Thymus (tissue), 11 donors: ENCODE measurements at regions not wholly inside any gene's neighbourhood (a gene's known extent, or its start where the extent isn't known, plus 50 kb on each side); places are given as distances from the start of the nearest gene placed in this dataset.

Source experiments
- DNase-seq, 9 donors: peaks; one replicate each; pipeline ENCODE4 v3.0.0-alpha.2; 2013; ENCODE audit warnings: low spot score in 9 of 9, low read depth in 6 of 9, missing footprints in 1 of 9
- H3K27ac ChIP-seq, 2 donors: one replicate each; pipeline ENCODE4 v1.5.1; 2013; ENCODE audit warnings: control low read depth in 1 of 2, low read depth in 1 of 2, low read length in 1 of 2, mild to moderate bottlenecking in 1 of 2, moderate library complexity in 1 of 2
- H3K27me3 ChIP-seq, 2 donors: one replicate each; pipeline ENCODE4 v1.5.1; 2013; ENCODE audit warnings: low read length in 1 of 2; ENCODE audit not compliant: control insufficient read depth in 2 of 2, insufficient read depth in 1 of 2
- H3K36me3 ChIP-seq, 2 donors: one replicate each; pipeline ENCODE4 v1.5.1; 2013; ENCODE audit warnings: low read length in 1 of 2, mild to moderate bottlenecking in 1 of 2, moderate library complexity in 1 of 2; ENCODE audit not compliant: control insufficient read depth in 2 of 2, insufficient read depth in 2 of 2
- H3K4me1 ChIP-seq, 2 donors: one replicate each; pipeline ENCODE4 v1.5.1; 2013; ENCODE audit warnings: low read length in 2 of 2; ENCODE audit not compliant: control insufficient read depth in 2 of 2, insufficient read depth in 2 of 2
- H3K4me3 ChIP-seq, 2 donors: one replicate each; pipeline ENCODE4 v1.5.1; 2013; ENCODE audit warnings: low read length in 2 of 2, control low read depth in 1 of 2, mild to moderate bottlenecking in 1 of 2
- H3K9me3 ChIP-seq, 2 donors: one replicate each; pipeline ENCODE4 v1.5.1; 2013; ENCODE audit warnings: low read length in 1 of 2, mild to moderate bottlenecking in 1 of 2; ENCODE audit not compliant: control insufficient read depth in 2 of 2, insufficient read depth in 1 of 2
- WGBS: extraction: QIAGEN DNeasy Blood & Tissue Kit; methylation state at CpG from one replicate; pipeline ENCODE4 v1.1.7; 2013; 5-methylcytosine and 5-hydroxymethylcytosine counted together
- donor health status: healthy.

DNA sequence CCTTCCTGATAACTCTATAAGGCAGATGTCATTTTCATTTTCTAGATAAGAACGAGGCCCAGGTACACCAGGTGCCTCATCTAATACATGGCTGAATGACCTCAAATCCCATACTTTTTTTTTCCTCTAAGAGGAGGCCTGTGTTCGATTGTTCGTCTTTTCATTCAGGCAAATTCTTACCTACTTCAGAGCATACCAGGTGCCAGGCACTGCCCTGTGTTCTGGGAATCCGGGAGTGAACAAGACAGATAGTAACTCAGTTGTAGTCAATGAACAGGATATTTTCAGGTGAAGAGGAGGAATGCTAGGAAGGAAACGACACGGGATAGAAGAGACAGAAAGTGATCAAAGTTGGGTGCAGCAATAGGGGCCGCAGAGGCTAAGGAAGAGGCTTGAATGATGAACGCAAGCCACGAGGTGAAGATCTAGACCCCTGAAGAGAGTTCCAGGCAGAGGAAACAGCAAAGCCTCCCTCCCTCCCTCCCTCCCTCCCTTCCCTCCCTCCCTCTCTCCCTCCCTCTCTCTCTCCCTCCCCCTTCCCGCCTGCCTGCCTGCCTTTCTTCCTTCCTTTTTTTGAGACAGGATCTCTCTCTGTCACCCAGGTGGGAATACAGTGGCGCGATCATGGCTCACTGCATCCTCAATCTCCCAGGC, 150.1 kb upstream of the ZNF217 start:
- no peak overlapping the region for H3K4me3 ChIP-seq
- WGBS: 85% methylated on average over 11 of the region's 12 CpGs
- no peak for DNase-seq
- no peaks in the 10 kb centered on the region for H3K27me3 ChIP-seq
- H3K36me3 ChIP-seq: no peaks in the 10 kb centered on the region
- H3K9me3 ChIP-seq: no peaks in the 10 kb centered on the region
- no peak overlapping the region for H3K27ac ChIP-seq
- H3K4me1 ChIP-seq: peaks cover 6 to 22% of the 10 kb centered on the region in 2 donors

DNA sequence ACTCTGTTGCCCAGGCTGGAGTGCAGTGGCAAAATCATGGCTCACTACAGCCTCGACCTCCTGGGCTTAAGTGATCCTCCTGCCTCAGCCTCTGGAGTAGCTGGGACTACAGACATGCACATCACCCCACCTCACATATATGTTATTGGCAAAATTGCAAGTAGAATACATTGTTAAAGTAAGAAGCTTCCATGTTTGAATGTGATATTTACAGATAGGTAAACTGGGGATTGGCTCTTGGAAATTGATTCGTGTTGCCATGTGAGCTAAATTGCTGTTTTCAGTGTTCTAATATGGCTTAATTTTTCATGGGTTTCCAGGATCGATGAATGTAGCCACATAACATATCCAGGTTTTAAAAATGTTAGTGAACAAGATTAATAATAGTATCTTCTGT, 149.0 kb upstream of the ZNF217 start:
- H3K27me3 ChIP-seq: no peaks in the 10 kb centered on the region
- DNase-seq: no peak
- H3K27ac ChIP-seq: no peak overlapping the region
- H3K4me1 ChIP-seq: peaks cover 6 to 29% of the 10 kb centered on the region in 2 donors
- no peaks in the 10 kb centered on the region for H3K9me3 ChIP-seq
- WGBS: 97% methylated on average over 3 of the region's 3 CpGs
- H3K36me3 ChIP-seq: no peaks in the 10 kb centered on the region
- H3K4me3 ChIP-seq: no peak overlapping the region

DNA sequence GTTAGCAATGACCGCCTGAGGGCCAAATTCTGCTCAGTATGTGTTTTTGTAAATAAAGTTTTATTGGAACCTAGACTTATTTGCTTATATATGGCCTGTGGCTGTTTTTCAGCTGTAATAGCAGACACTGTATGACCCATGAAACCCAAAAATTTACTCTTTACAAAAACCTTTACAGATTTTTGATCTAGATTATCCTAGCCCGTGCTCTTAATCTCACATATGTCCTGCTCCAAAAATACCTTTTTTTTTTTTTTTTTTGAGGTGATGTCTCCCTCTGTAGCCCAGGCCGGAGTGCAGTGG, 148.0 kb upstream of the ZNF217 start:
- Histone ChIP-seq H3K9me3 (no peaks in the 10 kb centered on the region), H3K27me3 (no peaks in the 10 kb centered on the region), H3K4me3 (no peak overlapping the region), H3K4me1 (peaks cover 13 to 39% of the 10 kb centered on the region in 2 donors), H3K27ac (no peak overlapping the region), H3K36me3 (no peaks in the 10 kb centered on the region)
- 99% methylated on average over 3 of the region's 3 CpGs for WGBS
- no peak for DNase-seq

DNA sequence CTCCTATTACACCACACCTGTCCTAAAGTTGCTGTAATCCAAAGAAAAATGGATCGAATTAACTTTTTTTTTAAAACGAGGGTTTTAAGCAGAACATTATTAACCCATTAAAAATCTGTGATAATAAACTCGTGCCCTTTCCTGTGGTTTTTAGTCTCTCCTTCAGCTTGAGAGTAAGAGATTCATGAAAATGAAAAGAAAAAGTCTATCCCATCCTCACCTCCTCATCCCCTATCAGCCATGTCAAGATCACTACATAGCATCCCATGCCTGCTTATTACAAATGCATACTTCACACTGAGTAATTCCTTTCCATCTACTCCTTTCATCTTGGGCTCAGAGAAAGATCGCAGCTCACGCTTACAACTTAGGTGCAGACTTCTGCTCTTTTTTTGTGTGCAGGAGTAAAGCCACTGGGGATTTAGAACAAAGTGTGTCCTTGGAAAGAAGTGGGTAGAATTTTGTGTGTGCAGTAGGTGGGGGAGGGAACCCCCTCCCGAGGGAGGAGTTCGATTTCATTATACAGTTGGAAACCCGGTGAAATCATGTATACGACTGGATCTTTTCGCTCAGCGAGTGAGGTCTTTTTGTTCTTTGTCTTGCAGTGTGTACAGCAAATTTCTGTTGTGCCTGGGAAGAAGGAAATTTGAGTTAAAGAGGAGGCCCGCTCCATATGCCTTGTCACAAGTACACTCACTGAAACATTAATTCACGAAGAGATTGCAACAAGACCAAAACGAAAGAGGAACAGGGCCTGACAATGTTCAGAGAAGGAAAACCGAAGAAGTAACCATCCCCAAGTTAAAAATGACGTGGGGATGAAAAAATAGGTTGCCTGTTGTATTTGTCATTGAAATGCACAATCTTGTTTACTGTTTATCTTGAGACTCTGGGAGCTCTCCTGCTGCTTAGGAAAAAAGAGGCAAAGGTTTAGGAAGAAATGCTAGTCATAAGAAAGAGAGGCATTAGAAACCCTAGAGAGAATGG, 146.5 kb upstream of the ZNF217 start:
- peak overlapping the region; percentile 74 to 75 for H3K27ac ChIP-seq
- DNase-seq: peak in 2 of 9 donors; percentile 46 to 70

DNA sequence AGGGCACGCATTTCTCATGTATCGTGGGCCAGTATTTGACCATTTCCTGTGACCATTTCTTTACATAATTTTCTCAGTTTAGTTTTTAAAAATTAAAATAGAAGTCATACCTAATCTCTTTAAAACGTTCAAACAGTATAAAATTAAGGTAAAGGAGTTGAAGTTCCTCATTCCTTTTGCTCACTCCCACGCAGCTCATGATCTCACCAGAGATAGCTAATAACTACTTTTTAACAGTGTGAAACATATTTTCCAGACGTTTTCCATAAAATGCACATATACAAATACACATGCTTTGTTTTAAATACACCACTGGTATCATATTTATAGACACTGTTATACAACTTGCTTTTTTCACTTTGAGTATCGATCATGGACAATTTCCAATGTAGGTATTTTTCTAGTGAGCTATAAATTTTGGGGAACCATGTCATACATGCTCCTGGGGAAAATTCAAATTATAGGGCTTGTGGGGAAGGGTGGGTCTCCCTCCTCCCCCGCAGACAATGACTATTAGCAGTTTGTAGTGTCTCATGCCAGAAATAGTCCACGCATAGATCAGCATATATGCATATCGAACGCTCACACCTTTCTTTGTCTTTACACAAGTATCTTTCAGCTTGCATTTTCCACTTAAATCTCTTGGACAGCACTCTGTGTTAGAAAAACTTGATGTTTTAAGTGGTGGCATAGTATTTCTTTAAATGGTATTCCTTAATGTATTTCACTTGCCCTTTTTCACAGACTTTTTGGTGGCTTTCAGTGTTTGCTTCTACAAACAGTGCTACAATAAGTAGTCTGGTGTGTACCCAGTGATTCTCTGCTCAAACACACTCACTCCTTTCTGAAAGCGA, 145.5 kb upstream of the ZNF217 start:
- Histone ChIP-seq H3K27ac (peak overlapping the region in 1 of 2 donors; percentile 74), H3K4me3 (no peak overlapping the region), H3K4me1 (peaks cover 14 to 45% of the 10 kb centered on the region in 2 donors), H3K36me3 (no peaks in the 10 kb centered on the region), H3K9me3 (no peaks in the 10 kb centered on the region), H3K27me3 (no peaks in the 10 kb centered on the region)
- DNase-seq: no peak
- 73% methylated on average over 11 of the region's 11 CpGs for WGBS

More for the DNA sequence above, 146.5 kb upstream of the ZNF217 start:
- H3K9me3 ChIP-seq: no peaks in the 10 kb centered on the region
- H3K36me3 ChIP-seq: no peaks in the 10 kb centered on the region
- peak overlapping the region; percentile 3 to 35 for H3K4me3 ChIP-seq
- 44% methylated on average over 16 of the region's 16 CpGs for WGBS
- no peaks in the 10 kb centered on the region for H3K27me3 ChIP-seq
- peaks cover 14 to 45% of the 10 kb centered on the region in 2 donors for H3K4me1 ChIP-seq

DNA sequence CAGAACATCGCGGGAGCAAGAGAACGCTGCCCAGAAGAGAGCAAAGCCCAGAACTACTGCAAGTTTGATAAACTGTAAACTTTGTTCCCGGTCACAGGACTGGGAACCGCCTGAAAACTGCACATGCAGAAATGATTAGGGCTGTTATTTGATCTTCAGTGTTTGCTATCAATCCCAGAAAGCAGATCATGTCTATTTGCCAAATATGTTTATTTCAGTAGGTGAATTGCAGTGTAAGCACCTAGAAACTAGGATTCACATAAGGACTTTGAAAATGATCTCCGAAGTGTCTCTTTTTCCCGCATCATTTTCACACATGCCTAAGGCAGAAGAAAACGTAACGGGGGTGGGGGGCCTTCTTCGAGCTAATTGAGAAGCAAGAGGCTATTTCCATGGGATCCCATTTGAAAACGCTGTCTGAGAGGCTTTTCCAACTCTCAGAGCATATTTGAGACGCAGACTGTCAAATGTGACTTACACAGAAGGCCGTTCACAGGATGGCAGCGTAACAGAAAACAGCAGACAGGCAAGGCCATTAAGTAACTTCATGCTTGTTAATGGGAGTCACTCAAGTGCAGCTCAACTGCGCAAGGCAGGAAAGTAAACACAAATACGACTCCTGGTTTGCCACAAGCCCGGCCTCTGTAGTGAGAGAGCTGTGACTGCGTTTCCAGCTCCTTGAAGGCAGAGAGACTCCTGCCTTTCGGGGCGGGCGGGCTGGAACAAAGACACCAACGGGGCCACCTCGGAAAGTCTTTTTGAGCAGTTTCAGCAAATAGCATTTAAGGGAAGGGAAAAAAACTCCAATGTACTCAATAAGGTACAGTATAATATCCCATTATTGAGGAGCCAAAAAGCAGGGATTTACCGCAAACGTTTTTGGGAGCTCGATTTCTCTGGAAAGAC, 144.7 kb upstream of the ZNF217 start:
- whole genome bisulfite sequencing: 94% methylated on average over 26 of the region's 26 CpGs

DNA sequence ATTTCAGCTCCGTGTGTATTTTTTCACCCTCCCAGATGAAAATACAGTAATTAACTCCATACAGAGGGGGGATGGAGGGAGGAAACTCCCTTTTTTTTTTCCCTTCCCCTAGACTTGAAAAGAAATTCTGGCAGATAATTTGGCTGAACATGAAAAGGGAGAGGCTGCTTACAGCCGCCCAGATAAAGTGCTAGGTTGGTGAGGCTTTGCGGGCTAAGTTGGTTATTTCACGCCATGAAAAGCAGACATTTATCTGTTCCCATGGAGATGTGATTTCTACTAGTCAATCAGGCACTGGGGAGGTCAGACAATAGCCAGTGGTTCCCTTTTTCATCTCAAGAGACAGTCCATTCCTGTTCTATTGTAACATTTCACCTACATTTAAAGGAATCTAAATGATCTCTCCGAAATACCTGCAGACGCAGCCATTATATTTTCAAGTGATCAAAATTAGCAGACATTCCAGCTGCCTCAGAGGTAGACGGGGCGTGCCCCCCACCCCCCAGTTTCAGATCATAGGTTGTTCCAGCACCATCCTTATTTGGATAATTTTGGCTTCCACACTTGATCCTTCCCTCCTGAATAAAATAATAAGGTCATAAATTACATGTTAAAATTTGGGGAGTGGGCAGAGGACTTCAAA, 143.9 kb upstream of the ZNF217 start:
- no peaks in the 10 kb centered on the region for H3K36me3 ChIP-seq
- 73% methylated on average over 8 of the region's 8 CpGs for WGBS
- no peaks in the 10 kb centered on the region for H3K27me3 ChIP-seq
- H3K4me1 ChIP-seq: peaks cover 14 to 45% of the 10 kb centered on the region in 2 donors
- peak in 1 of 9 donors; percentile 45 for DNase-seq
- H3K27ac ChIP-seq: peak overlapping the region; percentile 74 to 79
- H3K4me3 ChIP-seq: no peak overlapping the region
- no peaks in the 10 kb centered on the region for H3K9me3 ChIP-seq

More for the DNA sequence above, 144.7 kb upstream of the ZNF217 start:
- H3K4me1 ChIP-seq: peaks cover 14 to 45% of the 10 kb centered on the region in 2 donors
- H3K4me3 ChIP-seq: no peak overlapping the region
- peak overlapping the region; percentile 66 to 74 for H3K27ac ChIP-seq
- no peaks in the 10 kb centered on the region for H3K9me3 ChIP-seq
- H3K36me3 ChIP-seq: no peaks in the 10 kb centered on the region
- no peaks in the 10 kb centered on the region for H3K27me3 ChIP-seq
- peak in 2 of 9 donors; percentile 38 to 52 for DNase-seq
